ENCODE measurements at regions not wholly inside any gene's neighbourhood (a gene's known extent, or its start where the extent isn't known, plus 50 kb on each side); places are given as distances from the start of the nearest gene placed in this dataset.

DNA sequence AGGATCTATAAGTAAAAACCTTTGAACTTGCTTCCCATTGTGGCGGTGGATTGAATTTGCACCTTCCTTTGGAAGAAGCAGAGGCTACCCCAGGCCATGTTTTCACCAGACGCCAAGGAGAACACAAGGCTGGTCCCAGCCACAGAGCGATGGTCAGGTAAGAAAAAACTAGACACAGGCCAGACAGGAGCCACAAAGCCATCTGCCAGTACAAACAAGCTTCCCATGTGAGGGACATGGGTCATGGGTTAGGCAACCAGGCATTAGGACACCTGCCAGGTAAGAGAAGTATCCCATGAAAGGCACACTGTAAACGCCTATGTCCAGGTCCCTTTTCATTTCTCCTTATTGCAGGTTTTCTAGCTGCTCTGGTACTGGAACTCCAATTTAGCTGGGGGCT is 190.2 kb downstream of the KLF13 start:
- Histone ChIP-seq H3K36me3 (ENCODE audit: control insufficient read depth, insufficient read depth, low read length) (no peaks in the 10 kb centered on the region), H3K27me3 (ENCODE audit: control insufficient read depth, insufficient read depth, low read length) (no peaks in the 10 kb centered on the region), H3K9me3 (ENCODE audit: control insufficient read depth, low read length) (no peaks in the 10 kb centered on the region), H3K4me1 (ENCODE audit: control insufficient read depth, insufficient read depth, low read length) (no peaks in the 10 kb centered on the region), H3K4me3 (ENCODE audit: low read length) (no peak overlapping the region), H3K9ac (ENCODE audit: low read length) (no peak overlapping the region)

DNA sequence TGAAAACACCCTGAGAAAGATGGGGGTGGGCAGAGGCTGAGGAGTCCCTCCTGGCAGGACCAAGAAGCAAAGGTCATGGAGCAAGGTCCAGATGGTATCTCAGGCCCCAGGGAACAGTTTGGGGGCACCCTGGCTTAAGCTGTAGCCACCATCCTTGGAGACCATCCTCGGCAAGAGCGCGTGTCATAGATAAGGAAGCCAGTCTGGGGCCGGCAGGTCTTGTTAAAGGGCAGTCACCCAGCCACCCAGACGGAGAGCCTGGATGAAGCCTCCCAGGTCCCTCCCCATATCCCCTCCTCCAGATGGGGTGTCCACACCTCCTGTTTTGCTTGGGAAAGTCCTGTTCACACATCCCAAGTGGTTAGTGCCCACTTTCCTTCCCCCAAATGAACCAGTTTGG is 191.1 kb downstream of the KLF13 start:
- H3K4me1 ChIP-seq (ENCODE audit: control insufficient read depth, insufficient read depth, low read length): no peaks in the 10 kb centered on the region
- no peaks in the 10 kb centered on the region for H3K27me3 ChIP-seq (ENCODE audit: control insufficient read depth, insufficient read depth, low read length)
- no peak overlapping the region for H3K9ac ChIP-seq (ENCODE audit: low read length)
- no peaks in the 10 kb centered on the region for H3K9me3 ChIP-seq (ENCODE audit: control insufficient read depth, low read length)
- no peak overlapping the region for H3K4me3 ChIP-seq (ENCODE audit: low read length)
- no peaks in the 10 kb centered on the region for H3K36me3 ChIP-seq (ENCODE audit: control insufficient read depth, insufficient read depth, low read length)

GRCh38 chr15:31522028-31522427 is 195.4 kb downstream of the KLF13 start:
- Histone ChIP-seq H3K36me3 (ENCODE audit: control insufficient read depth, insufficient read depth, low read length) (no peaks in the 10 kb centered on the region), H3K27me3 (ENCODE audit: control insufficient read depth, insufficient read depth, low read length) (no peaks in the 10 kb centered on the region), H3K4me1 (ENCODE audit: control insufficient read depth, insufficient read depth, low read length) (no peaks in the 10 kb centered on the region), H3K9ac (ENCODE audit: low read length) (no peak overlapping the region), H3K4me3 (ENCODE audit: low read length) (no peak overlapping the region), H3K9me3 (ENCODE audit: control insufficient read depth, low read length) (no peaks in the 10 kb centered on the region)

DNA sequence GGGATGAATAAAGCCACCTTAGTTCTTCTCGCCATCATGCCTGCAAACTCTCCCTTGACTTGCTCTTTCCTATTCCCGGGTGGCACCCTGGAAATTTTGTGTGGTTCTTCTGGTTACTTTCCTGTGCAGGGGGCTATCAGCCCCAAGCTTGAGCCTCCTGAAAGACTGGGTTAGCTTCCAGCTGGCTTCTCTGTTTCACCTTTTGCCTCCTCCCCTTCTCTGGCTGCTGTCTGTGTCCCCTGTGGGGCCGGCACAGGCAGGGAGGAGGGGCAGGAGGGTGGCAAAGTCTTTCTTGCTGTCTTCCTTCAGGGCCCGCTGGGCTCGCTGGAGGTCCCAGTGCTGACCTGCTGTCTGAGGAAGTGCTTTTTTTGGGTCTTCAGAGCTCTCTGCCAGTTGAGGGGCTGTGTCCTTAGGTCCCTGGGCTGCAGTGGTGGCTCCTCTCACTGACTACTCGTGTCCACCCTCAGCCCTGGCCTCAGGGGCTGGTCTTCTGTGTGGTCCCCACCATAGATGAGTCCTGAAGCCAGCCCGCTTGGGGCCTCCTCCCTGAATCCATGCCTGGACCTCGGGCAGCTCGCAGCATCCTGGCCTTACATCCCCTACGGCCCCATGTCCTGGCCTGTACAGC is 196.5 kb downstream of the KLF13 start:
- Histone ChIP-seq H3K27me3 (ENCODE audit: control insufficient read depth, insufficient read depth, low read length) (no peaks in the 10 kb centered on the region), H3K9me3 (ENCODE audit: control insufficient read depth, low read length) (no peaks in the 10 kb centered on the region), H3K36me3 (ENCODE audit: control insufficient read depth, insufficient read depth, low read length) (no peaks in the 10 kb centered on the region), H3K4me3 (ENCODE audit: low read length) (no peak overlapping the region), H3K9ac (ENCODE audit: low read length) (no peak overlapping the region), H3K4me1 (ENCODE audit: control insufficient read depth, insufficient read depth, low read length) (no peaks in the 10 kb centered on the region)

- Histone ChIP-seq H3K4me3 (ENCODE audit: low read length) (no peak overlapping the region), H3K9ac (ENCODE audit: low read length) (no peak overlapping the region), H3K27me3 (ENCODE audit: control insufficient read depth, insufficient read depth, low read length) (no peaks in the 10 kb centered on the region), H3K36me3 (ENCODE audit: control insufficient read depth, insufficient read depth, low read length) (no peaks in the 10 kb centered on the region), H3K4me1 (ENCODE audit: control insufficient read depth, insufficient read depth, low read length) (no peaks in the 10 kb centered on the region), H3K9me3 (ENCODE audit: control insufficient read depth, low read length) (no peaks in the 10 kb centered on the region)
These were observed 197.0 kb downstream of the KLF13 start for GRCh38 chr15:31523655-31524049.

DNA sequence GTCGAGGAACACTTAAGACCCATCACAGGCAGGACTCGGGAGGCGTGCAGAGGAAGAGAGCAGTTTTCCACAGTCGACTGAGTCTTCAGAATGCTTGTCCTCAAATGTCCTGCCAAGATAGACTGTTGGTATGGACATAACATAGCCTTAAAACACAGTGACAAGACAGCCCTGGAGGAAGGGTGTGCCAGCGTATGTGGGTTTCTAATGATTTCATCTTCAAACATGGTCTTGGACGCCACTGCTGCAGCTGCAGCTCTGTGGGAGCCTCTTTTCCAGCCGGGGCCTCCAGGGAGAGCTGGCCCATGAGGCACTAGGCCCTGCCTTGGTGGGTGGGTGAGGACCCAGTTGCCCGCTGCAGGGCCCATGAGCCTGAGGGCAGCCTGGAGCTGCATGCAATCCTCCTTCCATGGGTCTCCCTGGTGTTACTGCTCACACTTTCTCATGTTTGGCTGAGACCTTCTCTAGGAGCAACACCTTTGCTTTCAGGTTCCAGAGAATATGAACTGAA is 198.6 kb downstream of the KLF13 start:
- H3K9me3 ChIP-seq (ENCODE audit: control insufficient read depth, low read length): no peaks in the 10 kb centered on the region
- no peak overlapping the region for H3K9ac ChIP-seq (ENCODE audit: low read length)
- H3K27me3 ChIP-seq (ENCODE audit: control insufficient read depth, insufficient read depth, low read length): no peaks in the 10 kb centered on the region
- H3K36me3 ChIP-seq (ENCODE audit: control insufficient read depth, insufficient read depth, low read length): no peaks in the 10 kb centered on the region
- H3K4me1 ChIP-seq (ENCODE audit: control insufficient read depth, insufficient read depth, low read length): no peaks in the 10 kb centered on the region
- H3K4me3 ChIP-seq (ENCODE audit: low read length): no peak overlapping the region

DNA sequence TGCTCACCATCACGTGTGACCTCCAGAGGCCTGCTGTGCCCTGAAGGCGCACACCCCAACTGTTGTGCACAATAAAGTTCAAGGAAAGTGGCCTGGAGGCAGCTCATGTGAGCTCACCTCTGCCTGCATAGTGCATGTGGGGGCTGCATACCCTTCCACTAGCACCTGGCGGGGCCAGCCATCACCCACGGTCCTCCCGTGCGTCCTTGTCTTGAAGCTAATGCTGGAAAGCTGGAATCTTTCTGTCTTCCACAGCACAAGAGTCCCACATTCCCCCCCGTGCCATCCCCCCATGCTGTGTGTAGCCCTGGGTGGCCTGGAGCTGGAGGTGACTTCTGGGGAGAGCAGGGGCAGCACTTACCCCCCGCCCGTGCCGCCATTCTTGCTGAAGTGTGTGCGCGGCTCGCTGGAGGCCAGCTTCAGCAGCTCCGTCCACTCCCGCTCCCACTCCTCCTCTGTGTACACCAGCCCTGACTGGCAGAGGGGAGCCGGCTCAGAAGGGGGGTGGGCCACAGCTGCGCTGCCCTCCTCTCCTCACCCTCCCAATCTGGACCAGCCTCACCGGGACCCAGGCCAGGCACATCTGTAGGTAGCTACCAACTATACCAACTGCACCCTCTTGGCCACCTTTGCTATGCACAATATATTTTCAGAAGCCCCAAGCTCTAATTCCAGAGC is 199.5 kb downstream of the KLF13 start:
- H3K36me3 ChIP-seq (ENCODE audit: control insufficient read depth, insufficient read depth, low read length): no peaks in the 10 kb centered on the region
- H3K4me1 ChIP-seq (ENCODE audit: control insufficient read depth, insufficient read depth, low read length): no peaks in the 10 kb centered on the region
- H3K9me3 ChIP-seq (ENCODE audit: control insufficient read depth, low read length): no peaks in the 10 kb centered on the region
- H3K27me3 ChIP-seq (ENCODE audit: control insufficient read depth, insufficient read depth, low read length): no peaks in the 10 kb centered on the region
- no peak overlapping the region for H3K4me3 ChIP-seq (ENCODE audit: low read length)
- no peak overlapping the region for H3K9ac ChIP-seq (ENCODE audit: low read length)

DNA sequence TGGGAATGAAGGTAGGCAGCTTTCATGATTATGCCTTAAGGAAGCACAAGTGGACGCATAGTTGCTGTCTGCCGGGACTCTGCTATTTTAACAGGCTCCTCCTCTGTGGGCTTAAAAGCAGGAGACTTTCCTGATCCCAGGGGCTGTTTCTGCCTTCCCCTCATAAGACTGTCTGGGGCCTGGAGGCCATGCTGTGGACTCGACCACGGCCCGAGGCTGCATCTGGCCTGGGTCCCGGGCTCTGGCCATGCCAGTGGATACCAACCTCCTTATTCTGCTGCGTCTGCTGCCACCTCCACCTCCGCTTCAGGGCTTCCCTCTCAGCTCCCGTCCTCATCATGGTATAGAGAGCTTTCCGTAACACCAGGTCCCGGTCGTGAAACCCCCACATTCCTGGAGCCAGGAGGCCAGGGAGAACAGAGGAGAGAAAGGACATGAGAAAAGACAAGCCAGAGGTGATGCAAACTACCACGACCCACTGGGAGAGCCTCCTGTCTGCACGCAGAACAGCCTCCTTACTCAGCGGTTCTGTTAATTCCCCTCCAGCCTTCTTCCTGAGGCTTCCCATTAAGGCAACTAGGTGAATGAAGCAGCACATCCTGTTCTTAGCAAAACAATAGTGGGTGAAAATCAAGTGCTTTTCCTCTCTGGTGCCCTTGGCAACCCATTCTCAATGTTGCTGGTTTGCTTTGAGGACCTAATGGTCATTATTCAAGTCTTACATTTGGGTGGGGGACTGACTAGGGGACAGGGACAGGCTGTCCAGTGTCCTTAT is 200.5 kb downstream of the KLF13 start:
- Histone ChIP-seq H3K4me3 (ENCODE audit: low read length) (no peak overlapping the region), H3K4me1 (ENCODE audit: control insufficient read depth, insufficient read depth, low read length) (no peaks in the 10 kb centered on the region), H3K9me3 (ENCODE audit: control insufficient read depth, low read length) (no peaks in the 10 kb centered on the region), H3K27me3 (ENCODE audit: control insufficient read depth, insufficient read depth, low read length) (no peaks in the 10 kb centered on the region), H3K9ac (ENCODE audit: low read length) (no peak overlapping the region), H3K36me3 (ENCODE audit: control insufficient read depth, insufficient read depth, low read length) (no peaks in the 10 kb centered on the region)

DNA sequence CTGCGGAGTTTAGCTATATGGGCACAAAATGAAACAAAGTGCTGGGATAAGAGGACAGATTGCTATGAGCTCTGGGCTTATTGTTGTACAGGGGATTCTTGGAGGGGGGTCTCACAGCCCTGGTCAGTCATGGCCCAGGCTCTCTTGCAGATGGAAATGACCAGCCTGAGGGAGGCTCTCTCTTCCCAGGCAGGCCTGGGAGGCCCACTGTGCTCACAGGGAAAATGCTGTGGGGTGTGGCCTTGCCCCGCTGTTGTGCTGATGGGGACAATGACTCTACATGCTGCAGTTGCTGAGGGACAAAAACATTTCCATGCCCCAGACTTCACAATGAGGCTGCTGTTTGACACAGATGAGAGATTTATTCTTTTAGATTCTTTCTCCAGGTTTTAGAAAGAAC is 202.2 kb downstream of the KLF13 start:
- H3K9ac ChIP-seq (ENCODE audit: low read length): no peak overlapping the region
- H3K4me1 ChIP-seq (ENCODE audit: control insufficient read depth, insufficient read depth, low read length): no peaks in the 10 kb centered on the region
- H3K36me3 ChIP-seq (ENCODE audit: control insufficient read depth, insufficient read depth, low read length): no peaks in the 10 kb centered on the region
- no peaks in the 10 kb centered on the region for H3K27me3 ChIP-seq (ENCODE audit: control insufficient read depth, insufficient read depth, low read length)
- no peaks in the 10 kb centered on the region for H3K9me3 ChIP-seq (ENCODE audit: control insufficient read depth, low read length)
- no peak overlapping the region for H3K4me3 ChIP-seq (ENCODE audit: low read length)

- Histone ChIP-seq H3K27me3 (ENCODE audit: control insufficient read depth, insufficient read depth, low read length) (no peaks in the 10 kb centered on the region), H3K9ac (ENCODE audit: low read length) (no peak overlapping the region), H3K36me3 (ENCODE audit: control insufficient read depth, insufficient read depth, low read length) (no peaks in the 10 kb centered on the region), H3K9me3 (ENCODE audit: control insufficient read depth, low read length) (no peaks in the 10 kb centered on the region), H3K4me3 (ENCODE audit: low read length) (no peak overlapping the region), H3K4me1 (ENCODE audit: control insufficient read depth, insufficient read depth, low read length) (no peaks in the 10 kb centered on the region)
These were observed 211.3 kb downstream of the KLF13 start for GRCh38 chr15:31537770-31538592.

DNA sequence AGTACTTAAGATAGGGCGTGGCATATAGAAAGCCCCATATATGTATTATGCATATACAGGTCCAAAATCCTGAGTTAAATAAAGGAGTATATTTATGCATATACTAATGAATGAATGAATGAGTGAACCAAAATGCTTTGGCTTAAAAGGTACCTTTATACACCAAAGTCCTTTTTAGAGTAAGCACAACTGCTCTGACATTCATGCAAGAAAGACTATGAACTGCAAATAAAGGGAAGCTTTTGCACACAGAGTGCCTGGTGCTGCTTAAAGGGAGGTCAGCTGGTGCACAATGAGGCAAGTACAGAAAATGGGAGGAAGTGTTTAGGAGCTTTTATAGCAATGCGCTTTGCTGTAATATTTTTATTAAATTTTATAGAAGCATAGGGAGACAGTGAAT is 214.0 kb downstream of the KLF13 start:
- Histone ChIP-seq H3K9ac (ENCODE audit: low read length) (no peak overlapping the region), H3K36me3 (ENCODE audit: control insufficient read depth, insufficient read depth, low read length) (no peaks in the 10 kb centered on the region), H3K4me1 (ENCODE audit: control insufficient read depth, insufficient read depth, low read length) (no peaks in the 10 kb centered on the region), H3K4me3 (ENCODE audit: low read length) (no peak overlapping the region), H3K27me3 (ENCODE audit: control insufficient read depth, insufficient read depth, low read length) (no peaks in the 10 kb centered on the region), H3K9me3 (ENCODE audit: control insufficient read depth, low read length) (no peaks in the 10 kb centered on the region)

Data from mucosa of stomach (tissue), 1 donor.